ENCODE measurements at regions not wholly inside any gene's neighbourhood (a gene's known extent, or its start where the extent isn't known, plus 50 kb on each side); places are given as distances from the start of the nearest gene placed in this dataset.

GRCh38 chr4:8761167-8761823, 110.3 kb downstream of the HMX1 start:
- in situ Hi-C loops (cut with HindIII; ENCODE audit: low sequenced_read_pairs), result no loop called here
- DNase-seq (ENCODE audit: low read depth, low spot score), result no peak
- no peak overlapping the region for H3K4me3 ChIP-seq (ENCODE audit: low read depth, low read length)
- no peak for TF ChIP-seq CTCF (IDR thresholded peaks at IDR 0.05; ENCODE audit: low read depth, low read length)

GRCh38 chr4:8760561-8760960, 111.1 kb downstream of the HMX1 start:
- H3K4me3 ChIP-seq (ENCODE audit: low read depth, low read length), result no peak overlapping the region
- in situ Hi-C loops (cut with HindIII; ENCODE audit: low sequenced_read_pairs), result no loop called here
- TF ChIP-seq CTCF (IDR thresholded peaks at IDR 0.05; ENCODE audit: low read depth, low read length), result no peak
- DNase-seq (ENCODE audit: low read depth, low spot score), result no peak

- no peak for TF ChIP-seq CTCF (IDR thresholded peaks at IDR 0.05; ENCODE audit: low read depth, low read length)
- no peak for DNase-seq (ENCODE audit: low read depth, low spot score)
- H3K4me3 ChIP-seq (ENCODE audit: low read depth, low read length), result no peak overlapping the region
- in situ Hi-C loops (cut with HindIII; ENCODE audit: low sequenced_read_pairs), result no loop called here
These were observed 111.7 kb downstream of the HMX1 start for GRCh38 chr4:8759987-8760386.

DNA sequence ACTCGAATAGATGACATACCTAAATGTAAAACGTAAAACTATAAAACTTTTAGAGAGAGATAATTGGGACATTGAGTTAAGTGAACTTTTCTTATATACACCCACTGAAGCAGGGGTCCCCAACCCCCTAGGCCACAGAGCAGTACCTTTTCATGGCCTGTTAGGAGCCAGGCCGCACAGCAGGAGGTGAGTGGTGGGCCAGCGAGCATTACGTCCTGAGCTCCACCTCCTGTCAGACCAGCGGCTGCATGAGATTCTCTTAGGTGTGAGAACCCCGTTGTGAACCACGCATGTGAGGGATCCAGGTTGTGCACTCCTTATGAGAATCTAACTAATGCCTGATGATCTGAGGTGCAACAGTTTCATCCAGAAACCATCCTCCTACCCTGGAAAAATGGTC, 114.8 kb downstream of the HMX1 start:
- TF ChIP-seq CTCF (IDR thresholded peaks at IDR 0.05; ENCODE audit: low read depth, low read length), result no peak
- DNase-seq (ENCODE audit: low read depth, low spot score), result no peak
- in situ Hi-C loops (cut with HindIII; ENCODE audit: low sequenced_read_pairs), result no loop called here
- no peak overlapping the region for H3K4me3 ChIP-seq (ENCODE audit: low read depth, low read length)

GRCh38 chr4:8754634-8755589, 116.7 kb downstream of the HMX1 start:
- DNase-seq (ENCODE audit: low read depth, low spot score), result no peak
- TF ChIP-seq CTCF (IDR thresholded peaks at IDR 0.05; ENCODE audit: low read depth, low read length), result no peak
- in situ Hi-C loops (cut with HindIII; ENCODE audit: low sequenced_read_pairs), result no loop called here
- no peak overlapping the region for H3K4me3 ChIP-seq (ENCODE audit: low read depth, low read length)

DNA sequence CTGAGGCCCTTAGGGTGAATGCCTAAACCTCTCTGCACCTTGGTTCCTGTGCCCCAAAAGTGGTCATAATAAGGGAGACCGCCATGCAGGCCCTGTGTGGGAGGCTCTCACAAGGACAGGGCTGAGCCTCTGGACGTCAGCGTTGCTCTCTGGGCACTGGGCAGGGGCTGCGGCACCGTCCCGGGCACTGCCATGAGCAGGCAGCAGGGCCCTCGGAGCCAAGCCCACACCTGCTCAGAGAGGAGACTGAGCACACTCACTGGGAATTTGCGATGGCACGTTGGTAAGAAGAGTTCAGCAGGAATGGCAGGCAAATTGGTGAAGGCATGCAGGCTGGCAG, 123.4 kb downstream of the HMX1 start:
- no peak overlapping the region for H3K4me3 ChIP-seq (ENCODE audit: low read depth, low read length)
- in situ Hi-C loops (cut with HindIII; ENCODE audit: low sequenced_read_pairs), result no loop called here
- no peak for TF ChIP-seq CTCF (IDR thresholded peaks at IDR 0.05; ENCODE audit: low read depth, low read length)
- DNase-seq (ENCODE audit: low read depth, low spot score), result no peak

Data from astrocyte of the spinal cord (primary cell).